GM12878 (cell line): ENCODE measurements at regions not wholly inside any gene's neighbourhood (a gene's known extent, or its start where the extent isn't known, plus 50 kb on each side); places are given as distances from the start of the nearest gene placed in this dataset.

Source experiments
- ATAC-seq: fragments of 200-7000 bp; cut with Tn5 transposase; 3 replicates; pipeline ENCODE4 v1.9.1; 2020; ENCODE audit warnings: mild to moderate bottlenecking, moderate library complexity
- BruUV-seq: library from RNA; stranded (reverse); fragments of 400-500 nt; replicated peaks from 2 replicates; lab custom pipeline; 2021; lab: Mats Ljungman, UMichigan
- CTCF ChIA-PET: fragments of 300-600 bp; sonication (Branson Sonifier 250); formaldehyde crosslinking; extraction: SDS; loops from one replicate; lab custom pipeline; 2021; ENCODE audit warnings: inconsistent platforms; lab: Yijun Ruan, JAX
- POLR2A ChIA-PET: fragments of 350-600 bp; formaldehyde crosslinking; extraction: SDS; loops from one replicate; lab custom pipeline; 2021; ENCODE audit warnings: inconsistent platforms; lab: Charles Lee
- RAD21 ChIA-PET: fragments of 300-600 bp; sonication (Branson Sonifier 250); formaldehyde crosslinking; loops from one replicate; lab custom pipeline; 2023; ENCODE audit warnings: antibody characterized with exemption; ENCODE audit not compliant: unreplicated experiment; lab: Charles Lee
- SMC1A ChIA-PET: fragments of 300-600 bp; sonication (Branson Sonifier 250); formaldehyde crosslinking; loops from one replicate; lab custom pipeline; 2023; ENCODE audit not compliant: unreplicated experiment, uncharacterized antibody; lab: Charles Lee
- DNase-seq: peaks from one replicate; pipeline ENCODE4 v3.0.0-alpha.2; 2011; ENCODE audit warnings: low read depth, low spot score
- FAIRE-seq: peaks from 3 replicates; lab custom pipeline; 2011; peaks lifted over from hg19 to GRCh38; lab: Jason Lieb, UNC
- H2AFZ ChIP-seq: 2 replicates; pipeline ENCODE4 v1.6.0; 2011; ENCODE audit warnings: low read depth, low read length, control low read depth; ENCODE audit not compliant: control insufficient read depth
- H3K27ac ChIP-seq: 2 replicates; pipeline ENCODE4 v1.5.1; 2011; ENCODE audit warnings: control low read depth; ENCODE audit not compliant: control insufficient read depth, insufficient read depth
- H3K27me3 ChIP-seq, 2 experiments: replicated peaks in 1 of 2; 2 replicates each; pipeline versions ENCODE4 v1.6.0 to v1.6.1; 2011; ENCODE audit warnings: low read length in 1 of 2; ENCODE audit not compliant: control insufficient read depth in 2 of 2, insufficient read depth in 2 of 2
- H3K36me3 ChIP-seq, 2 experiments: 2 replicates each; pipeline ENCODE4 v1.5.1; 2011; ENCODE audit warnings: low read length in 1 of 2; ENCODE audit not compliant: control insufficient read depth in 2 of 2, insufficient read depth in 2 of 2
- H3K4me1 ChIP-seq: 2 replicates; pipeline ENCODE4 v1.6.1; 2011; ENCODE audit warnings: mild to moderate bottlenecking, low read length, moderate library complexity, mixed read lengths; ENCODE audit not compliant: control insufficient read depth, insufficient read depth
- H3K4me2 ChIP-seq: 2 replicates; pipeline ENCODE4 v1.6.0; 2011; ENCODE audit warnings: control low read depth; ENCODE audit not compliant: control insufficient read depth, insufficient read depth
- H3K4me3 ChIP-seq: fragments of 200-600 bp; sonication (generic); 2 replicates; pipeline ENCODE4 v1.5.1; 2016
- H3K79me2 ChIP-seq: 2 replicates; pipeline ENCODE4 v1.6.0; 2011; ENCODE audit warnings: low read length; ENCODE audit not compliant: control insufficient read depth, insufficient read depth
- H3K9ac ChIP-seq: 2 replicates; pipeline ENCODE4 v1.8.0; 2011; ENCODE audit warnings: low read length, control low read depth, mixed read lengths; ENCODE audit not compliant: control insufficient read depth, insufficient read depth
- H3K9me3 ChIP-seq: replicated peaks from 3 replicates; pipeline ENCODE4 v1.5.1; 2011; ENCODE audit warnings: mild to moderate bottlenecking, low read length; ENCODE audit not compliant: control insufficient read depth, insufficient read depth
- H4K20me1 ChIP-seq: 2 replicates; pipeline ENCODE4 v1.6.0; 2011; ENCODE audit not compliant: control insufficient read depth, insufficient read depth
- CHD1 ChIP-seq: IDR thresholded peaks from 2 replicates; pipeline ENCODE4 v1.6.1; 2012; ENCODE audit warnings: low read depth, low read length, improper control_type of control experiment
- EZH2 ChIP-seq: IDR thresholded peaks from 2 replicates; pipeline ENCODE4 v1.6.1; 2012; ENCODE audit warnings: low read depth, mild to moderate bottlenecking, control low read depth, inconsistent platforms, low read length, borderline replicate concordance; ENCODE audit not compliant: control insufficient read depth
- IKZF1 ChIP-seq: fragments of 450-650 bp; conservative IDR thresholded peaks from 2 replicates; pipeline ENCODE4 v1.6.1; 2017; ENCODE audit warnings: antibody characterized with exemption, mild to moderate bottlenecking
- IRF4 ChIP-seq: IDR thresholded peaks from 2 replicates; pipeline ENCODE4 v1.6.1; 2011; ENCODE audit warnings: low read depth, low read length
- NFIC ChIP-seq: IDR thresholded peaks from 2 replicates; pipeline ENCODE4 v1.6.1; 2012; ENCODE audit warnings: low read depth, mild to moderate bottlenecking, inconsistent platforms, low read length, moderate library complexity
- NR2F1 ChIP-seq: fragments of 450-650 bp; conservative IDR thresholded peaks from 2 replicates; pipeline ENCODE4 v1.6.1; 2017; ENCODE audit warnings: mild to moderate bottlenecking
- SREBF2 ChIP-seq: IDR thresholded peaks from 2 replicates; pipeline ENCODE4 v1.6.1; 2012; ENCODE audit warnings: mild to moderate bottlenecking, low read length
- SUPT20H ChIP-seq: IDR thresholded peaks from 2 replicates; pipeline ENCODE4 v1.6.1; 2011; ENCODE audit warnings: low read depth, mild to moderate bottlenecking, low read length, moderate library complexity, borderline replicate concordance; ENCODE audit not compliant: control insufficient read depth
- TBL1XR1 ChIP-seq: IDR thresholded peaks from 2 replicates; pipeline ENCODE4 v1.6.1; 2012; ENCODE audit warnings: low read depth, low read length, improper control_type of control experiment
- ZBED1 ChIP-seq: IDR thresholded peaks from 2 replicates; pipeline ENCODE4 v1.6.1; 2016; ENCODE audit warnings: borderline replicate concordance
- in situ Hi-C: fragments of 300-500 bp; cut with MboI; formaldehyde crosslinking; loops from 9 replicates; pipeline ENCODE4 v1.14.3; 2018; ENCODE audit warnings: mixed read lengths
- intact Hi-C: fragments of 100-400 bp; cut with micrococcal nuclease; formaldehyde crosslinking; loops from one replicate; pipeline ENCODE4 v1.14.2; 2022; ENCODE audit not compliant: unreplicated experiment
- TF ChIP-seq, protein P1 (sequence below): fragments of 450-650 bp; IDR thresholded peaks from 2 replicates; pipeline ENCODE4 v1.6.1; 2016; ENCODE audit warnings: mild to moderate bottlenecking
- TF ChIP-seq, protein P2 (sequence below): fragments of 150-350 bp; IDR thresholded peaks from 2 replicates; pipeline ENCODE4 v1.6.1; 2014; ENCODE audit warnings: mild to moderate bottlenecking, low read depth, low read length
- TF ChIP-seq, protein P3 (sequence below): IDR thresholded peaks from 2 replicates; pipeline ENCODE4 v1.6.1; 2012; ENCODE audit warnings: low read depth, low read length, improper control_type of control experiment
- TF ChIP-seq, protein P4 (sequence below): fragments of 450-650 bp; IDR thresholded peaks from 2 replicates; pipeline ENCODE4 v1.6.1; 2014; ENCODE audit warnings: mild to moderate bottlenecking
- TF ChIP-seq, protein P5 (sequence below): fragments of 450-650 bp; formaldehyde crosslinking; IDR thresholded peaks from 2 replicates; pipeline ENCODE4 v1.5.0; 2022; ENCODE audit warnings: mild to moderate bottlenecking, missing genetic modification characterization

DNA sequence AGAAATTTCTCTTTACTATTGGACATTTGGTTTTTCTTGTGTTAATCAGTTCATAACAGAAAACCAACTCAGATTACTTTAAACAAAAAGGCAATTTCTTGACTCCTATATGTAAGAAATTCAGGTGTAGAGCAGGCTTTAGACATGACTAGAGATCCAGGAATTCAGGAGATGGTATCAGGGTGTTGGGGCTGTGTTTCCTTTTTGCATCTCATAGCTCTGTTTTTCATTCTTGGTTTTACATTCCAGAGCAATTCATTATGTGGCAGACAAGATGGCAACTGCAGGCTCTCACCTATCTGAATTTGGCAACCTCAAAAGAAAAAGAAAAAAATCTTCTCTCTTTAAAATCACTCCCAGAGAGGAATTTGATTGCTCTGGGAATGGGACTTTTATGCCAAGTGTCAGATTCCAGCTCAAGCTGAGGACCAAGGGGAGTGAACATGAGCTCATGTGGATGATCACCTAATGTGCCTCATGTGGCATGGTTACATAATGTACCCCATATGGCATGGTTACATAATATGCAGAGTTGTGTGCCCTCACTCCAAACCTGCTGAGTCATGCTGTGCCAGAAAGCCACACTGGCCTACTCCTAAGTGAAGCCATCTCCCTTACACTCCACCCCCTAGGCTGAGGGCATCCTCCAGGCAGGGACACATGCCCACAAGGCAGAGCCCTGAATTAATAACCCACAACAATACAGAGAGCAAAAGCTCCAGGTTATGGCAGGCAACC lies 282.7 kb downstream of the MBD2 start:
- Histone ChIP-seq H4K20me1 (no peaks in the 10 kb centered on the region), H3K36me3 (no peaks in the 10 kb centered on the region), H3K4me2 (no peak overlapping the region)
- no TSS peak for BruUV-seq
- ATAC-seq: no peak
- FAIRE-seq: no peak
- RAD21 ChIA-PET: no interaction called here
- no peak for TF ChIP-seq SREBF2
- no peak for TF ChIP-seq CHD1
- TF ChIP-seq, protein P1, sequence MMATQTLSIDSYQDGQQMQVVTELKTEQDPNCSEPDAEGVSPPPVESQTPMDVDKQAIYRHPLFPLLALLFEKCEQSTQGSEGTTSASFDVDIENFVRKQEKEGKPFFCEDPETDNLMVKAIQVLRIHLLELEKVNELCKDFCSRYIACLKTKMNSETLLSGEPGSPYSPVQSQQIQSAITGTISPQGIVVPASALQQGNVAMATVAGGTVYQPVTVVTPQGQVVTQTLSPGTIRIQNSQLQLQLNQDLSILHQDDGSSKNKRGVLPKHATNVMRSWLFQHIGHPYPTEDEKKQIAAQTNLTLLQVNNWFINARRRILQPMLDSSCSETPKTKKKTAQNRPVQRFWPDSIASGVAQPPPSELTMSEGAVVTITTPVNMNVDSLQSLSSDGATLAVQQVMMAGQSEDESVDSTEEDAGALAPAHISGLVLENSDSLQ: no peak
- TF ChIP-seq IKZF1: no peak
- TF ChIP-seq SUPT20H: no peak
- TF ChIP-seq NFIC: no peak
- TF ChIP-seq, protein P2, sequence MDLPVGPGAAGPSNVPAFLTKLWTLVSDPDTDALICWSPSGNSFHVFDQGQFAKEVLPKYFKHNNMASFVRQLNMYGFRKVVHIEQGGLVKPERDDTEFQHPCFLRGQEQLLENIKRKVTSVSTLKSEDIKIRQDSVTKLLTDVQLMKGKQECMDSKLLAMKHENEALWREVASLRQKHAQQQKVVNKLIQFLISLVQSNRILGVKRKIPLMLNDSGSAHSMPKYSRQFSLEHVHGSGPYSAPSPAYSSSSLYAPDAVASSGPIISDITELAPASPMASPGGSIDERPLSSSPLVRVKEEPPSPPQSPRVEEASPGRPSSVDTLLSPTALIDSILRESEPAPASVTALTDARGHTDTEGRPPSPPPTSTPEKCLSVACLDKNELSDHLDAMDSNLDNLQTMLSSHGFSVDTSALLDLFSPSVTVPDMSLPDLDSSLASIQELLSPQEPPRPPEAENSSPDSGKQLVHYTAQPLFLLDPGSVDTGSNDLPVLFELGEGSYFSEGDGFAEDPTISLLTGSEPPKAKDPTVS: no peak
- TF ChIP-seq, protein P3, sequence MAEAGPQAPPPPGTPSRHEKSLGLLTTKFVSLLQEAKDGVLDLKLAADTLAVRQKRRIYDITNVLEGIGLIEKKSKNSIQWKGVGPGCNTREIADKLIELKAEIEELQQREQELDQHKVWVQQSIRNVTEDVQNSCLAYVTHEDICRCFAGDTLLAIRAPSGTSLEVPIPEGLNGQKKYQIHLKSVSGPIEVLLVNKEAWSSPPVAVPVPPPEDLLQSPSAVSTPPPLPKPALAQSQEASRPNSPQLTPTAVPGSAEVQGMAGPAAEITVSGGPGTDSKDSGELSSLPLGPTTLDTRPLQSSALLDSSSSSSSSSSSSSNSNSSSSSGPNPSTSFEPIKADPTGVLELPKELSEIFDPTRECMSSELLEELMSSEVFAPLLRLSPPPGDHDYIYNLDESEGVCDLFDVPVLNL: no peak
- no peak for TF ChIP-seq IRF4
- no peak for TF ChIP-seq EZH2
- TF ChIP-seq, protein P4, sequence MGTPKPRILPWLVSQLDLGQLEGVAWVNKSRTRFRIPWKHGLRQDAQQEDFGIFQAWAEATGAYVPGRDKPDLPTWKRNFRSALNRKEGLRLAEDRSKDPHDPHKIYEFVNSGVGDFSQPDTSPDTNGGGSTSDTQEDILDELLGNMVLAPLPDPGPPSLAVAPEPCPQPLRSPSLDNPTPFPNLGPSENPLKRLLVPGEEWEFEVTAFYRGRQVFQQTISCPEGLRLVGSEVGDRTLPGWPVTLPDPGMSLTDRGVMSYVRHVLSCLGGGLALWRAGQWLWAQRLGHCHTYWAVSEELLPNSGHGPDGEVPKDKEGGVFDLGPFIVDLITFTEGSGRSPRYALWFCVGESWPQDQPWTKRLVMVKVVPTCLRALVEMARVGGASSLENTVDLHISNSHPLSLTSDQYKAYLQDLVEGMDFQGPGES: no peak
- no peak for TF ChIP-seq ZBED1
- TF ChIP-seq NR2F1: no peak
- no peak for TF ChIP-seq TBL1XR1
- TF ChIP-seq, protein P5, sequence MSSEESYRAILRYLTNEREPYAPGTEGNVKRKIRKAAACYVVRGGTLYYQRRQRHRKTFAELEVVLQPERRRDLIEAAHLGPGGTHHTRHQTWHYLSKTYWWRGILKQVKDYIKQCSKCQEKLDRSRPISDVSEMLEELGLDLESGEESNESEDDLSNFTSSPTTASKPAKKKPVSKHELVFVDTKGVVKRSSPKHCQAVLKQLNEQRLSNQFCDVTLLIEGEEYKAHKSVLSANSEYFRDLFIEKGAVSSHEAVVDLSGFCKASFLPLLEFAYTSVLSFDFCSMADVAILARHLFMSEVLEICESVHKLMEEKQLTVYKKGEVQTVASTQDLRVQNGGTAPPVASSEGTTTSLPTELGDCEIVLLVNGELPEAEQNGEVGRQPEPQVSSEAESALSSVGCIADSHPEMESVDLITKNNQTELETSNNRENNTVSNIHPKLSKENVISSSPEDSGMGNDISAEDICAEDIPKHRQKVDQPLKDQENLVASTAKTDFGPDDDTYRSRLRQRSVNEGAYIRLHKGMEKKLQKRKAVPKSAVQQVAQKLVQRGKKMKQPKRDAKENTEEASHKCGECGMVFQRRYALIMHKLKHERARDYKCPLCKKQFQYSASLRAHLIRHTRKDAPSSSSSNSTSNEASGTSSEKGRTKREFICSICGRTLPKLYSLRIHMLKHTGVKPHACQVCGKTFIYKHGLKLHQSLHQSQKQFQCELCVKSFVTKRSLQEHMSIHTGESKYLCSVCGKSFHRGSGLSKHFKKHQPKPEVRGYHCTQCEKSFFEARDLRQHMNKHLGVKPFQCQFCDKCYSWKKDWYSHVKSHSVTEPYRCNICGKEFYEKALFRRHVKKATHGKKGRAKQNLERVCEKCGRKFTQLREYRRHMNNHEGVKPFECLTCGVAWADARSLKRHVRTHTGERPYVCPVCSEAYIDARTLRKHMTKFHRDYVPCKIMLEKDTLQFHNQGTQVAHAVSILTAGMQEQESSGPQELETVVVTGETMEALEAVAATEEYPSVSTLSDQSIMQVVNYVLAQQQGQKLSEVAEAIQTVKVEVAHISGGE: no peak
- TF ChIP-seq, all 136 proteins: peak for 0
- Histone ChIP-seq H3K4me1 (no peaks in the 10 kb centered on the region), H3K9me3 (no peaks in the 10 kb centered on the region; the same call in 2 of the 3 replicates), H2AFZ (no peak overlapping the region), H3K9ac (no peak overlapping the region), H3K27ac (no peak overlapping the region), H3K27me3 (no peaks in the 10 kb centered on the region), H3K4me3 (no peak overlapping the region), H3K79me2 (no peaks in the 10 kb centered on the region)
- POLR2A ChIA-PET: no interaction called here
- in situ Hi-C loops: no loop called here
- SMC1A ChIA-PET: no interaction called here
- intact Hi-C loops: no loop called here
- CTCF ChIA-PET: no interaction called here
- DNase-seq: no peak
